Loucy (cell line): ENCODE measurements at regions not wholly inside any gene's neighbourhood (a gene's known extent, or its start where the extent isn't known, plus 50 kb on each side); places are given as distances from the start of the nearest gene placed in this dataset.

Experiments used
- H2AFZ ChIP-seq: fragments of 200-600 bp; sonication (generic); 2 replicates; pipeline ENCODE4 v1.6.0; 2016; ENCODE audit warnings: antibody characterized with exemption, mild to moderate bottlenecking, low read length, moderate library complexity
- H3F3A ChIP-seq: fragments of 200-600 bp; 2 replicates; pipeline ENCODE4 v1.6.0; 2016; ENCODE audit warnings: antibody characterized with exemption, low read depth, mild to moderate bottlenecking
- H3K27me3 ChIP-seq: fragments of 200-600 bp; sonication (generic); 2 replicates; pipeline ENCODE4 v1.6.1; 2014; ENCODE audit warnings: low read length, mild to moderate bottlenecking; ENCODE audit not compliant: insufficient read depth, poor library complexity, severe bottlenecking
- H3K36me3 ChIP-seq: fragments of 200-600 bp; sonication (generic); 2 replicates; pipeline ENCODE4 v1.6.1; 2016; ENCODE audit warnings: low read length; ENCODE audit not compliant: insufficient read depth
- H3K4me1 ChIP-seq: fragments of 200-600 bp; sonication (generic); 2 replicates; pipeline ENCODE4 v1.5.1; 2014; ENCODE audit warnings: low read length, mild to moderate bottlenecking; ENCODE audit not compliant: insufficient read depth, poor library complexity, severe bottlenecking
- H3K4me2 ChIP-seq: fragments of 200-600 bp; sonication (generic); 2 replicates; pipeline ENCODE4 v1.6.0; 2014; ENCODE audit warnings: antibody characterized with exemption, low read length, low read depth, mild to moderate bottlenecking; ENCODE audit not compliant: poor library complexity, severe bottlenecking
- H3K4me3 ChIP-seq: fragments of 200-600 bp; sonication (generic); 2 replicates; pipeline ENCODE4 v1.5.1; 2014; ENCODE audit warnings: low read length, mild to moderate bottlenecking, mixed read lengths; ENCODE audit not compliant: poor library complexity, severe bottlenecking
- H3K79me2 ChIP-seq: fragments of 200-600 bp; sonication (generic); 2 replicates; pipeline ENCODE4 v1.6.1; 2014; ENCODE audit warnings: low read length; ENCODE audit not compliant: insufficient read depth
- H3K9ac ChIP-seq: fragments of 200-600 bp; sonication (generic); 2 replicates; pipeline ENCODE4 v1.6.0; 2014; ENCODE audit warnings: mild to moderate bottlenecking, low read depth, low read length, moderate library complexity; ENCODE audit not compliant: poor library complexity, severe bottlenecking
- H3K9me2 ChIP-seq: fragments of 200-600 bp; sonication (generic); replicated peaks from 2 replicates; pipeline ENCODE4 v1.6.1; 2016; ENCODE audit warnings: low read depth, low read length, mixed read lengths
- H3K9me3 ChIP-seq: fragments of 200-600 bp; sonication (generic); 2 replicates; pipeline ENCODE4 v1.6.1; 2014; ENCODE audit warnings: mild to moderate bottlenecking, antibody characterized with exemption, low read length, low read depth; ENCODE audit not compliant: insufficient read depth
- H4K20me1 ChIP-seq: fragments of 200-600 bp; sonication (generic); 2 replicates; pipeline ENCODE4 v1.6.0; 2014; ENCODE audit warnings: antibody characterized with exemption, low read length, mild to moderate bottlenecking; ENCODE audit not compliant: insufficient read depth, poor library complexity, severe bottlenecking
- EZH2phosphoT487 ChIP-seq: fragments of 200-600 bp; IDR thresholded peaks from 2 replicates; pipeline ENCODE4 v1.6.1; 2018; ENCODE audit warnings: antibody characterized with exemption, mild to moderate bottlenecking, moderate library complexity, borderline replicate concordance
- TF ChIP-seq, protein P1 (sequence below): fragments of 200-600 bp; sonication (generic); conservative IDR thresholded peaks from 2 replicates; pipeline ENCODE4 v1.5.1; 2014; ENCODE audit warnings: mild to moderate bottlenecking, antibody characterized with exemption, low read length

DNA sequence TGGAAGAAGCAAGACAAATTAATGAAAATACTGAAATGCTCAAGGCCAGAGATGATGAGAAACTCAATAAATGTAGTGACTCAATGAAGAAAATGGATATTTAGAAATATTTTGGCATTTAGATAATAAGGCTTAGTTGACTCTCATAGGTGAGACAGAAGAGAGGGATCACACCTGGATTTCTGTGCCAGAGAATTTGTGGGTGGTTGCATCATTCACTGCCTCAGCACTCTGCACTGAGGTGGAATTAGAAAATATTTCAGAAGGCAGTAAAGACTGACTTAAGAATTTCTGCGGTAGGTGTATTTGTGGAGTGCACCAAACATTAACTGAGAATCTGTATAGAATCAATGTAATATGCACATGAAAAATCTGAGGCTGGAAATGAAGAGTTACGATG is 848.3 kb upstream of the PCDH9 start:
- no peaks in the 10 kb centered on the region for H3K79me2 ChIP-seq
- H2AFZ ChIP-seq = no peak overlapping the region
- H3K9me3 ChIP-seq = no peaks in the 10 kb centered on the region
- H4K20me1 ChIP-seq = no peaks in the 10 kb centered on the region
- no peaks in the 10 kb centered on the region for H3K27me3 ChIP-seq
- no peaks in the 10 kb centered on the region for H3F3A ChIP-seq
- H3K36me3 ChIP-seq = no peaks in the 10 kb centered on the region
- H3K9me2 ChIP-seq = no peaks in the 10 kb centered on the region
- no peaks in the 10 kb centered on the region for H3K4me1 ChIP-seq
- no peak for TF ChIP-seq EZH2phosphoT487
- TF ChIP-seq, protein P1, sequence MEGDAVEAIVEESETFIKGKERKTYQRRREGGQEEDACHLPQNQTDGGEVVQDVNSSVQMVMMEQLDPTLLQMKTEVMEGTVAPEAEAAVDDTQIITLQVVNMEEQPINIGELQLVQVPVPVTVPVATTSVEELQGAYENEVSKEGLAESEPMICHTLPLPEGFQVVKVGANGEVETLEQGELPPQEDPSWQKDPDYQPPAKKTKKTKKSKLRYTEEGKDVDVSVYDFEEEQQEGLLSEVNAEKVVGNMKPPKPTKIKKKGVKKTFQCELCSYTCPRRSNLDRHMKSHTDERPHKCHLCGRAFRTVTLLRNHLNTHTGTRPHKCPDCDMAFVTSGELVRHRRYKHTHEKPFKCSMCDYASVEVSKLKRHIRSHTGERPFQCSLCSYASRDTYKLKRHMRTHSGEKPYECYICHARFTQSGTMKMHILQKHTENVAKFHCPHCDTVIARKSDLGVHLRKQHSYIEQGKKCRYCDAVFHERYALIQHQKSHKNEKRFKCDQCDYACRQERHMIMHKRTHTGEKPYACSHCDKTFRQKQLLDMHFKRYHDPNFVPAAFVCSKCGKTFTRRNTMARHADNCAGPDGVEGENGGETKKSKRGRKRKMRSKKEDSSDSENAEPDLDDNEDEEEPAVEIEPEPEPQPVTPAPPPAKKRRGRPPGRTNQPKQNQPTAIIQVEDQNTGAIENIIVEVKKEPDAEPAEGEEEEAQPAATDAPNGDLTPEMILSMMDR = no peak
- no peak overlapping the region for H3K4me3 ChIP-seq
- H3K4me2 ChIP-seq = no peak overlapping the region
- no peak overlapping the region for H3K9ac ChIP-seq

DNA sequence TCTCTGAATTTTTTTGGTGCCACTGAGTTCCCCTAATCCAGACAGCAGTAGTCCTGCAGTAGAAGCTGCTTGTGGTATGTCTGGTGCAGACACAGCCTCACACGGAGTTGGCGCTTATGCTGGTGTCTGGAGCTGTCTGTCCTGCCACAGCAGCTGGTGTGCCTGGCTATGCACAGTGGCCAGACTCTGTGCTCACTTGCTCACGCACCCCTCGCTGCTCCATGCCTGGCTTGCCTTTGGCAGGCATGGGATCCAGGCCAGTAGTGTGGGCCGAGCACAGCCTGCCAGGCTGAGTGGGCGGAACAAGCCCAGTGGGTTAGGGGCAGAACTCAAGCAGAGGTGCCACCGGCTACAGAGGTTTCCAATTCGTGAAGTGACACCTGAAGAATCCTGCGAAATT is 845.9 kb upstream of the PCDH9 start:
- Histone ChIP-seq H3F3A (no peaks in the 10 kb centered on the region), H3K9me2 (no peaks in the 10 kb centered on the region), H3K4me1 (no peaks in the 10 kb centered on the region), H4K20me1 (no peaks in the 10 kb centered on the region), H3K79me2 (no peaks in the 10 kb centered on the region), H3K9me3 (no peaks in the 10 kb centered on the region), H3K36me3 (no peaks in the 10 kb centered on the region), H3K9ac (no peak overlapping the region), H3K4me2 (no peak overlapping the region), H3K4me3 (no peak overlapping the region), H3K27me3 (no peaks in the 10 kb centered on the region), H2AFZ (no peak overlapping the region)
- TF ChIP-seq, protein P1 = no peak
- TF ChIP-seq EZH2phosphoT487 = no peak

DNA sequence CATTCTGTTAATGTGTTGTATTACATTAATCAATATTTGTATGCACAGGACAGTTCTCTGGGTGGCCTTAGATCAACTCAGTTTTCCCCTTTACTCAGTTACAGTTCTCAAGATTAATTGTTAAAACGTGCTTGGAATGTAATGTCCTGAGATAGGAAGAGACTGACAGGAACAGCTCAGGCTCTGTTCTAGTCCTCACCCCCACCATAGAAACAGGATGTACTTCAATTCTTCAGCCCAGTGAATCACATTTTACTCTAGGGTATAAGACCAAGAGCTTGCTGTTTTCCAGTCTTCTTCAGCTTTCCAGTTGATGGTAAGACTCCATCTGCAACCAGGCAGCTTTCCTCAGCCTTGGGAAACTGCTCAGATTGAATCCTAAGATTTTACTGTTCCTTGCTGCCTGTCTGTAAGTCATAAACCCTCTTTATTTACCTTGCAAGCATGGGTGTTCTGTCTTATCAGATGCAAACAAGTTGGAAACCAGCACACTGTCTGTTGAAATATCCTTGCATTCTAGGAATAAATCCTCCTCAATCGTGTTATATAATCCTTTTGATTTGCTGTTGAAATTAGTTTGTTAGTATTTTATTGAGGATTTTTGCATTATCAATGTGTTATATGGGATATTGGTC is 836.9 kb upstream of the PCDH9 start:
- Histone ChIP-seq H3K79me2 (no peaks in the 10 kb centered on the region), H3K36me3 (no peaks in the 10 kb centered on the region), H3K9me3 (no peaks in the 10 kb centered on the region), H3F3A (no peaks in the 10 kb centered on the region), H3K27me3 (no peaks in the 10 kb centered on the region), H3K9ac (no peak overlapping the region), H3K4me3 (no peak overlapping the region), H3K9me2 (no peaks in the 10 kb centered on the region), H4K20me1 (no peaks in the 10 kb centered on the region), H2AFZ (no peak overlapping the region), H3K4me1 (no peaks in the 10 kb centered on the region), H3K4me2 (no peak overlapping the region)
- no peak for TF ChIP-seq EZH2phosphoT487
- TF ChIP-seq, protein P1 = no peak
